Stimulated activated naive CD4-positive, alpha-beta T cell (primary cell): ENCODE measurements at regions not wholly inside any gene's neighbourhood (a gene's known extent, or its start where the extent isn't known, plus 50 kb on each side); places are given as distances from the start of the nearest gene placed in this dataset.
"Not testable (repeated sequence)": the region's sequence is repeated elsewhere in the genome, so short reads cannot be mapped to it uniquely, and the experiment has no call there.

ENCODE experiments used
- DNase-seq, 6 experiments: peaks; one replicate each; lab custom pipeline; 2025; lab: John Stamatoyannopoulos, UW

- DNase-seq = no peak
Observed at GRCh38 chr19:30066781-30067759, 125.0 kb downstream of the URI1 start.

GRCh38 chr19:30067956-30068506 is 126.0 kb downstream of the URI1 start:
- not testable (repeated sequence) for DNase-seq

- DNase-seq = no peak
Observed at GRCh38 chr19:30068528-30069395, 126.7 kb downstream of the URI1 start.

GRCh38 chr19:30069535-30070197 is 127.6 kb downstream of the URI1 start:
- DNase-seq = no peak

GRCh38 chr19:30070198-30070967 is 128.3 kb downstream of the URI1 start:
- DNase-seq = no peak

- no peak for DNase-seq
Observed at GRCh38 chr19:30070968-30071632, 129.1 kb downstream of the URI1 start.

- DNase-seq = no peak
Observed at GRCh38 chr19:30071871-30072270, 129.8 kb downstream of the URI1 start.

- DNase-seq = no peak
Observed at GRCh38 chr19:30073152-30074000, 131.3 kb downstream of the URI1 start.

- DNase-seq = no peak
Observed at GRCh38 chr19:30074096-30074495, 132.1 kb downstream of the URI1 start.

- DNase-seq = no peak
Observed at GRCh38 chr19:30074741-30075715, 133.0 kb downstream of the URI1 start.

GRCh38 chr19:30076101-30076551 is 134.1 kb downstream of the URI1 start:
- no peak for DNase-seq

- no peak for DNase-seq
Observed at GRCh38 chr19:30076751-30077670, 135.0 kb downstream of the URI1 start.

- no peak for DNase-seq
Observed at GRCh38 chr19:30077851-30078355, 135.9 kb downstream of the URI1 start.

- DNase-seq = no peak
Observed at GRCh38 chr19:30078381-30078910, 136.4 kb downstream of the URI1 start.

GRCh38 chr19:30079200-30079599 is 137.2 kb downstream of the URI1 start:
- DNase-seq = no peak

- no peak for DNase-seq
Observed at GRCh38 chr19:30082168-30082567, 140.1 kb downstream of the URI1 start.

GRCh38 chr19:30082611-30083010 is 140.6 kb downstream of the URI1 start:
- DNase-seq = no peak
